Aorta (tissue), 5 donors: ENCODE measurements at regions not wholly inside any gene's neighbourhood (a gene's known extent, or its start where the extent isn't known, plus 50 kb on each side); places are given as distances from the start of the nearest gene placed in this dataset.
A peak's percentile ranks its signal among the peaks of the same experiment; 100 is the strongest.

ENCODE experiments used
- ATAC-seq: fragments of 200-7000 bp; cut with Tn5 transposase; one replicate; pipeline ENCODE4 v1.9.1; 2022; ENCODE audit warnings: moderate library complexity; ENCODE audit not compliant: low FRiP score
- DNase-seq, 2 donors: peaks; one replicate each; pipeline ENCODE4 v3.0.0-alpha.2; 2020
- H3K27ac ChIP-seq, 2 donors: one replicate each; pipeline ENCODE4 v1.5.1; 2013; ENCODE audit warnings: low read length in 2 of 2, mild to moderate bottlenecking in 2 of 2, moderate library complexity in 2 of 2, control low read depth in 1 of 2, inconsistent platforms in 1 of 2, low read depth in 1 of 2
- H3K27me3 ChIP-seq, 2 donors: one replicate each; pipeline ENCODE4 v1.6.1; 2013; ENCODE audit warnings: control low read depth in 1 of 2, low read length in 1 of 2, mild to moderate bottlenecking in 1 of 2, moderate library complexity in 1 of 2; ENCODE audit not compliant: insufficient read depth in 2 of 2, control insufficient read depth in 1 of 2
- H3K36me3 ChIP-seq, 2 donors: one replicate each; pipeline ENCODE4 v1.6.1; 2013; ENCODE audit warnings: control low read depth in 1 of 2, low read length in 1 of 2, mild to moderate bottlenecking in 1 of 2; ENCODE audit not compliant: insufficient read depth in 2 of 2, control insufficient read depth in 1 of 2
- H3K4me1 ChIP-seq, 2 donors: one replicate each; pipeline ENCODE4 v1.6.1; 2013; ENCODE audit warnings: low read length in 2 of 2, control low read depth in 1 of 2, mild to moderate bottlenecking in 1 of 2, moderate library complexity in 1 of 2; ENCODE audit not compliant: insufficient read depth in 2 of 2, control insufficient read depth in 1 of 2
- H3K4me3 ChIP-seq, 2 donors: one replicate each; pipeline ENCODE4 v1.5.1; 2013; ENCODE audit warnings: low read length in 2 of 2, control low read depth in 1 of 2, mild to moderate bottlenecking in 1 of 2
- H3K9me3 ChIP-seq: one replicate; pipeline ENCODE4 v1.6.1; 2013; ENCODE audit warnings: mild to moderate bottlenecking, low read length; ENCODE audit not compliant: control insufficient read depth
- WGBS, 2 donors: extraction: QIAGEN DNeasy Blood & Tissue Kit; methylation state at CpG; one replicate each; pipeline ENCODE4 v1.1.7; 2013; 5-methylcytosine and 5-hydroxymethylcytosine counted together
- intact Hi-C, 2 donors: fragments of 100-400 bp; cut with DNase I; formaldehyde crosslinking; loops; one replicate each; pipeline versions ENCODE4 v1.14.2 to v1.15.0; 2022
- donor health status: healthy with polysubstance abuse.
- donor health status: Bipolar disorder and iron deficiency.
- donor health status: DM: no; HTN: no; CAD: no.
- donor health status: DM: no; HTN: no; CAD: no.
- donor health status: DM: yes; HTN: yes; CAD: no.

- H3K9me3 ChIP-seq: no peaks in the 10 kb centered on the region
- H3K4me3 ChIP-seq: no peak overlapping the region
- no peak overlapping the region for H3K27ac ChIP-seq
- ATAC-seq: no peak
- no peaks in the 10 kb centered on the region for H3K27me3 ChIP-seq
- no peaks in the 10 kb centered on the region for H3K36me3 ChIP-seq
- no peak for DNase-seq
- intact Hi-C loops: no loop called here
- no peaks in the 10 kb centered on the region for H3K4me1 ChIP-seq
- WGBS, 2 donors: 87 to 90% methylated on average over 7 of the region's 7 CpGs
These were observed 95.1 kb upstream of the RFX8 start for GRCh38 chr2:101569886-101570520.

- DNase-seq: no peak
- intact Hi-C loops: no loop called here
- WGBS, 2 donors: 68 to 89% methylated on average over 1 of the region's 1 CpG
- no peaks in the 10 kb centered on the region for H3K4me1 ChIP-seq
- H3K4me3 ChIP-seq: no peak overlapping the region
- no peak overlapping the region for H3K27ac ChIP-seq
- H3K36me3 ChIP-seq: no peaks in the 10 kb centered on the region
- ATAC-seq: no peak
- H3K9me3 ChIP-seq: no peaks in the 10 kb centered on the region
- no peaks in the 10 kb centered on the region for H3K27me3 ChIP-seq
These were observed 94.1 kb upstream of the RFX8 start for GRCh38 chr2:101568969-101569368.

- DNase-seq (no peak), ATAC-seq (no peak)
- no peaks in the 10 kb centered on the region for H3K4me1 ChIP-seq
- WGBS, 2 donors: 90 to 93% methylated on average over 6 of the region's 6 CpGs
- intact Hi-C loops: no loop called here
- no peaks in the 10 kb centered on the region for H3K9me3 ChIP-seq
- H3K27me3 ChIP-seq: no peaks in the 10 kb centered on the region
- H3K36me3 ChIP-seq: no peaks in the 10 kb centered on the region
- no peak overlapping the region for H3K4me3 ChIP-seq
- H3K27ac ChIP-seq: no peak overlapping the region
These were observed 91.8 kb upstream of the RFX8 start for GRCh38 chr2:101566632-101567228.

GRCh38 chr2:101563849-101564248 is 88.9 kb upstream of the RFX8 start:
- WGBS, 2 donors: 96% methylated on average over 4 of the region's 4 CpGs
- Histone ChIP-seq H3K4me1 (no peaks in the 10 kb centered on the region), H3K9me3 (no peaks in the 10 kb centered on the region), H3K27me3 (no peaks in the 10 kb centered on the region), H3K4me3 (no peak overlapping the region), H3K27ac (no peak overlapping the region), H3K36me3 (no peaks in the 10 kb centered on the region)
- no peak for ATAC-seq
- intact Hi-C loops: no loop called here
- DNase-seq: no peak

DNA sequence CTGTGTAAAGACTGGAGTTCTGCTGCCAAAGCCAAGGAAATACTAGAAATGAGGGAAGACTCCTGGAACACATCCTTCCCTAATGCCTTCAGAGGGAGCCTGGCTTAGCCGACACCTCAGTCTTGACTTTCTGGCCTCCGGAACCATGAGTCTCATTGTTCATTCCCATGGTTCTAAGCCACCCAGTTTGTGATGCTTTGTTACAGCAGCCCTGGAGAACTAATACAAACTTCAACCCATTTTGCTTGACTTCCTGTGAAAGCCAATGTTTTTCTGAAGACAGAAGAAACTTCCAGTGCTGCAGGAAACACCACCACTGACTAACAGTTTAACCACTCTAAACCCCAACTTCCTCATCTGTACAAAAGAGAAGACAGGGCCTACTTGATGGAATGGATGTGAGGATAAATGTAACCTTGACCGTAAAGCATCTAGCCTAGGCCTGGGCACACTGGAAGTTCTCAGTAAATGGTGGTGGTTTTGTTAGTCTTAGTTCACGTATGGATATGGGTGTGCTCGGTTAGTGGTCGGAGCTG is 85.9 kb upstream of the RFX8 start:
- no peaks in the 10 kb centered on the region for H3K36me3 ChIP-seq
- ATAC-seq (no peak), DNase-seq (no peak)
- H3K27ac ChIP-seq: no peak overlapping the region
- H3K4me3 ChIP-seq: no peak overlapping the region
- 95 to 97% methylated on average over 6 of the region's 6 CpGs for WGBS, 2 donors
- intact Hi-C loops: no loop called here
- no peaks in the 10 kb centered on the region for H3K27me3 ChIP-seq
- no peaks in the 10 kb centered on the region for H3K4me1 ChIP-seq
- H3K9me3 ChIP-seq: no peaks in the 10 kb centered on the region

DNA sequence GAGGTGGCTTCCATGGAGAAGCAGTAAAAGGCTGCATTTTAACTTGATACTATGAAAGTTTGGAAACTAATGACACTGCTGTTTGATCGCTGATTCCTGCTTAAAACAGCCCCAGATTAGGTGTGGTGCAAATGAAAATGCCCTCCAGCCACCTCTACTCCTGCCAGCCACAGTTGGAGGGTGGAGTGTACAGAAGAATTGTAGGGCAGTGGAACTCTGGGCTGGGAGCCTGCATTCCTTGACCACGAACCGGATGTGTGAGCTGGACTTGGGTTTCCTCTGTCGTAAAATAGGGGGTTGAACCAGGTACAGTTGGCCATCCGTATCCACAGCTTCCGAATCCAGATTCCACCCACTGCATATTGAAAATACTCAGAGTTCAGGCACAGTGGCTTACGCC is 84.6 kb upstream of the RFX8 start:
- H3K4me1 ChIP-seq: no peaks in the 10 kb centered on the region
- intact Hi-C loops: no loop called here
- H3K4me3 ChIP-seq: no peak overlapping the region
- DNase-seq (peak; percentile 72 to 81), ATAC-seq (peak; percentile 76)
- H3K27me3 ChIP-seq: no peaks in the 10 kb centered on the region
- WGBS, 2 donors: 9 to 18% methylated on average over 7 of the region's 7 CpGs
- peak overlapping the region; percentile 78 to 79 for H3K27ac ChIP-seq
- no peaks in the 10 kb centered on the region for H3K36me3 ChIP-seq
- no peaks in the 10 kb centered on the region for H3K9me3 ChIP-seq

DNA sequence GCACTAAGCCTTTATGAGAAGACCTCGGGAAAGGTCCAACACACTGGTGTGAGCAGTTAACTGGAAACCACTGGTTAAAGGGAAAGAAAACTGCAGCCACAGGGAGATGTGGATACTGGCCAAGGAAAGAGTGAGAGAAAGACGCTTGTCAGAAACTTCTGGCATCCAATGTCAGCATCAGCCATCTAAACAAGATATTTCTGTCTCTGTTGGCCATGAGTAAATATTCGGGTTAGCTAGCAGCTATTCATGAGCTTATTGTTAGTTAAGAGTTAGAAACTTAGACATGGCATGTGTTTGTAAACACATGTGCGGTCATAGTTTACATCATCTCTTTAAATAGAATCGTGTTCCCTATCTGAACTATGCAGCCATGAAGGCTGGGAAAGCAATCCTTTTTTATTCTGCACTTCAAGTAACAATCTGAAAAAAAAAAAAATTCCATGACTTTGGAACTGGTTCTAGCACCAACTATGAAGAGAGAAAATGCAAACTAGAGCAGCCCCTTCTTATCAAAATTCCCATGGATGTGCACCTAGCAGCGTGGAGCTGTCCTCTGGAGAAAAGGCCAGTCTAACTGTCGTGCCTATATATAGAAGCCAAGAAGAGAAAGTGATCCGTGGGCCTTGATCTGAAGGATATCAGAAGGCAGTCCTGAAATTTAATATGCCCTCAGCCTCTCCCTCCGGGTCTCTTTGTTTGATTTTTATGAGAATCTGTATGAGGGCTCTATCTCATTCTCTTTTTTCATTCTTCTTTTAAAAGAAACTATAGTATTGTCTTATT is 84.0 kb upstream of the RFX8 start:
- peak; percentile 84 for ATAC-seq
- no peak for DNase-seq
- peak overlapping the region; percentile 88 to 97 for H3K27ac ChIP-seq
- no peak overlapping the region for H3K4me3 ChIP-seq
- no peaks in the 10 kb centered on the region for H3K27me3 ChIP-seq
- 3 to 7% methylated on average over 9 of the region's 9 CpGs for WGBS, 2 donors
- intact Hi-C loops: no loop called here
- H3K36me3 ChIP-seq: no peaks in the 10 kb centered on the region
- no peaks in the 10 kb centered on the region for H3K4me1 ChIP-seq
- H3K9me3 ChIP-seq: no peaks in the 10 kb centered on the region

- Histone ChIP-seq H3K9me3 (no peaks in the 10 kb centered on the region), H3K27ac (no peak overlapping the region), H3K4me3 (no peak overlapping the region), H3K27me3 (no peaks in the 10 kb centered on the region), H3K36me3 (no peaks in the 10 kb centered on the region), H3K4me1 (no peaks in the 10 kb centered on the region)
- ATAC-seq (no peak), DNase-seq (no peak)
- intact Hi-C loops: no loop called here
- 84 to 89% methylated on average over 7 of the region's 7 CpGs for WGBS, 2 donors
These were observed 81.1 kb upstream of the RFX8 start for GRCh38 chr2:101556033-101556459.
